ENCODE measurements at regions not wholly inside any gene's neighbourhood (a gene's known extent, or its start where the extent isn't known, plus 50 kb on each side); places are given as distances from the start of the nearest gene placed in this dataset.

GRCh38 chrX:128294198-128294597 lies 242.0 kb upstream of the ACTRT1 start:
- DNase-seq (ENCODE audit: low spot score), result no peak

GRCh38 chrX:128287693-128288092 lies 235.5 kb upstream of the ACTRT1 start:
- no peak for DNase-seq (ENCODE audit: low spot score)

GRCh38 chrX:128250621-128251020 lies 198.4 kb upstream of the ACTRT1 start:
- DNase-seq (ENCODE audit: low spot score), result no peak

- DNase-seq (ENCODE audit: low spot score), result no peak
Measured at GRCh38 chrX:128216364-128216763, 164.2 kb upstream of the ACTRT1 start.

- no peak for DNase-seq (ENCODE audit: low spot score)
Measured at GRCh38 chrX:128165884-128166408, 113.7 kb upstream of the ACTRT1 start.

- DNase-seq (ENCODE audit: low spot score), result no peak
Measured at GRCh38 chrX:128156204-128156603, 104.0 kb upstream of the ACTRT1 start.

- DNase-seq (ENCODE audit: low spot score), result no peak
Measured at GRCh38 chrX:128142745-128143144, 90.5 kb upstream of the ACTRT1 start.

- DNase-seq (ENCODE audit: low spot score), result no peak
Measured at GRCh38 chrX:128106630-128107029, 54.4 kb upstream of the ACTRT1 start.

GRCh38 chrX:128105659-128106058 lies 53.5 kb upstream of the ACTRT1 start:
- DNase-seq (ENCODE audit: low spot score), result no peak

All from Ammon's horn (tissue), 1 donor.